ENCODE measurements at regions not wholly inside any gene's neighbourhood (a gene's known extent, or its start where the extent isn't known, plus 50 kb on each side); places are given as distances from the start of the nearest gene placed in this dataset.
"Not testable (repeated sequence)": the region's sequence is repeated elsewhere in the genome, so short reads cannot be mapped to it uniquely, and the experiment has no call there.

GRCh38 chrX:56114437-56114787 is 117.7 kb upstream of the KLF8 start:
- intact Hi-C loops (cut with DNase I): no loop called here
- DNase-seq (ENCODE audit: missing footprints) (no peak), ATAC-seq (no peak)

GRCh38 chrX:56120242-56120641 is 111.9 kb upstream of the KLF8 start:
- no peak for ATAC-seq
- DNase-seq (ENCODE audit: missing footprints): no peak
- intact Hi-C loops (cut with DNase I): no loop called here

GRCh38 chrX:56125946-56126345 is 106.2 kb upstream of the KLF8 start:
- ATAC-seq (no peak), DNase-seq (ENCODE audit: missing footprints) (no peak)
- intact Hi-C loops (cut with DNase I): no loop called here

- no peak for DNase-seq (ENCODE audit: missing footprints)
- intact Hi-C loops (cut with DNase I): no loop called here
- ATAC-seq: no peak
Measured at GRCh38 chrX:56130031-56130430, 102.1 kb upstream of the KLF8 start.

- DNase-seq (ENCODE audit: missing footprints) (no peak), ATAC-seq (no peak)
- intact Hi-C loops (cut with DNase I): no loop called here
Measured at GRCh38 chrX:56130436-56130835, 101.7 kb upstream of the KLF8 start.

GRCh38 chrX:56164135-56164534 is 68.0 kb upstream of the KLF8 start:
- DNase-seq (ENCODE audit: missing footprints); ATAC-seq; intact Hi-C loops (cut with DNase I): not testable (repeated sequence)
